HL-60 (cell line): ENCODE measurements at regions not wholly inside any gene's neighbourhood (a gene's known extent, or its start where the extent isn't known, plus 50 kb on each side); places are given as distances from the start of the nearest gene placed in this dataset.

Source experiments
- DNase-seq, 2 experiments: peaks; one replicate each; pipeline ENCODE4 v3.0.0-alpha.2; 2010 to 2020; ENCODE audit warnings: low read depth in 1 of 2, low spot score in 1 of 2
- H3K27ac ChIP-seq: fragments of 250-450 bp; sonication (Bioruptor Pico); replicated peaks from 2 replicates; pipeline ENCODE4 v1.5.1; 2020; ENCODE audit warnings: mild to moderate bottlenecking, moderate library complexity
- H3K27me3 ChIP-seq: fragments of 250-450 bp; sonication (Bioruptor Pico); 2 replicates; pipeline ENCODE4 v1.5.1; 2021; ENCODE audit warnings: mild to moderate bottlenecking, moderate library complexity; ENCODE audit not compliant: insufficient read depth, poor library complexity, severe bottlenecking
- H3K4me3 ChIP-seq: replicated peaks from 2 replicates; pipeline ENCODE4 v1.5.1; 2011; ENCODE audit warnings: mild to moderate bottlenecking, control low read depth, low read length; ENCODE audit not compliant: insufficient read depth
- CTCF ChIP-seq: IDR thresholded peaks from one replicate; pipeline ENCODE4 v1.5.1; 2011; ENCODE audit warnings: low read length, control low read depth, inconsistent platforms; ENCODE audit not compliant: insufficient read depth
- GABPA ChIP-seq: IDR thresholded peaks from 2 replicates; pipeline ENCODE4 v1.6.1; 2012; ENCODE audit warnings: low read depth
- POLR2AphosphoS5 ChIP-seq: IDR thresholded peaks from 2 replicates; pipeline ENCODE4 v1.6.1; 2012; ENCODE audit warnings: low read depth
- REST ChIP-seq: IDR thresholded peaks from 2 replicates; pipeline ENCODE4 v1.6.1; 2012; ENCODE audit warnings: low read depth; ENCODE audit not compliant: insufficient replicate concordance
- SPI1 ChIP-seq: IDR thresholded peaks from 2 replicates; pipeline ENCODE4 v1.6.1; 2012; ENCODE audit warnings: low read depth, mild to moderate bottlenecking, borderline replicate concordance

GRCh38 chr15:48017747-48018146 lies 103.0 kb upstream of the SLC24A5 start:
- TF ChIP-seq CTCF (no peak), GABPA (no peak), POLR2AphosphoS5 (no peak)
- Histone ChIP-seq H3K27ac (no peak overlapping the region), H3K27me3 (peaks cover 2% of the 10 kb centered on the region), H3K4me3 (no peak overlapping the region)
- no peak for DNase-seq

GRCh38 chr15:48020166-48020565 lies 100.6 kb upstream of the SLC24A5 start:
- no peak for TF ChIP-seq CTCF
- no peak overlapping the region for H3K27ac ChIP-seq

GRCh38 chr15:48021336-48022086 lies 99.3 kb upstream of the SLC24A5 start:
- no peaks in the 10 kb centered on the region for H3K27me3 ChIP-seq
- H3K4me3 ChIP-seq, result no peak overlapping the region
- H3K27ac ChIP-seq, result no peak overlapping the region
- TF ChIP-seq POLR2AphosphoS5, result no peak
- TF ChIP-seq REST, result no peak
- no peak for TF ChIP-seq CTCF
- no peak for TF ChIP-seq SPI1
- TF ChIP-seq GABPA, result no peak
- no peak for DNase-seq

More at GRCh38 chr15:48020166-48020565, 100.6 kb upstream of the SLC24A5 start:
- H3K4me3 ChIP-seq, result no peak overlapping the region
- H3K27me3 ChIP-seq, result peaks cover 2% of the 10 kb centered on the region
- no peak for DNase-seq

- no peak overlapping the region for H3K4me3 ChIP-seq
- H3K27ac ChIP-seq, result no peak overlapping the region
- TF ChIP-seq REST (no peak), GABPA (no peak), POLR2AphosphoS5 (no peak), SPI1 (no peak), CTCF (no peak)
- no peaks in the 10 kb centered on the region for H3K27me3 ChIP-seq
- no peak for DNase-seq
Observed at GRCh38 chr15:48025118-48025517, 95.7 kb upstream of the SLC24A5 start.
